ENCODE measurements at regions not wholly inside any gene's neighbourhood (a gene's known extent, or its start where the extent isn't known, plus 50 kb on each side); places are given as distances from the start of the nearest gene placed in this dataset.

DNA sequence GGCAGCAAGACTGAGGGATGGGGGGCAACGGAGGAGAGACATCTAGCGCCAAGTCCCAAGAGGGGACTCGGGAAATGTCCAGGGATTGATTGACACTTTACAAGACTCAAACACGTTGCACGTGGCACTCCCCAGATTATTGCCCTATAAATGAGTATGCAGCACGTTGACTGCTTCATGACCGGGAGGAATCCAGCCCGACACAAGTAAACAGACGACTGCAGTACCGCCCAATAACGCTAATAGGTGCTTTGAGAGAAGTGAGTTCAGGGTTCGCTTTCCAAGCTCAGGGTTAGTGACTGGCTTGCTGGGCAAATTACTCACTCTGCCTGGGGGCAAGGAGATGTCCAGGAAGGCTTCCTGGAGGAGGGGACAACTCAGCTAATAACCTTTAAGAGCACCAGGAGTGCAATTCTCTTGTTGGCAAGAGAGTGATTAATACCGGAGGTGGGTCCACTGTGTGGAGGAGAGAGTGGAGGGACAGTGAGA, 73.3 kb upstream of the MYL10 start:
- H3K36me3 ChIP-seq = no peaks in the 10 kb centered on the region
- DNase-seq (ENCODE audit: low spot score) = no peak
- H3K9me3 ChIP-seq = no peaks in the 10 kb centered on the region
- H3K4me1 ChIP-seq = no peaks in the 10 kb centered on the region
- H3K4me3 ChIP-seq = no peak overlapping the region
- no peak overlapping the region for H3K27ac ChIP-seq
- no peaks in the 10 kb centered on the region for H3K27me3 ChIP-seq
- TF ChIP-seq, protein P1, sequence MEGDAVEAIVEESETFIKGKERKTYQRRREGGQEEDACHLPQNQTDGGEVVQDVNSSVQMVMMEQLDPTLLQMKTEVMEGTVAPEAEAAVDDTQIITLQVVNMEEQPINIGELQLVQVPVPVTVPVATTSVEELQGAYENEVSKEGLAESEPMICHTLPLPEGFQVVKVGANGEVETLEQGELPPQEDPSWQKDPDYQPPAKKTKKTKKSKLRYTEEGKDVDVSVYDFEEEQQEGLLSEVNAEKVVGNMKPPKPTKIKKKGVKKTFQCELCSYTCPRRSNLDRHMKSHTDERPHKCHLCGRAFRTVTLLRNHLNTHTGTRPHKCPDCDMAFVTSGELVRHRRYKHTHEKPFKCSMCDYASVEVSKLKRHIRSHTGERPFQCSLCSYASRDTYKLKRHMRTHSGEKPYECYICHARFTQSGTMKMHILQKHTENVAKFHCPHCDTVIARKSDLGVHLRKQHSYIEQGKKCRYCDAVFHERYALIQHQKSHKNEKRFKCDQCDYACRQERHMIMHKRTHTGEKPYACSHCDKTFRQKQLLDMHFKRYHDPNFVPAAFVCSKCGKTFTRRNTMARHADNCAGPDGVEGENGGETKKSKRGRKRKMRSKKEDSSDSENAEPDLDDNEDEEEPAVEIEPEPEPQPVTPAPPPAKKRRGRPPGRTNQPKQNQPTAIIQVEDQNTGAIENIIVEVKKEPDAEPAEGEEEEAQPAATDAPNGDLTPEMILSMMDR (IDR thresholded peaks at IDR 0.05) = no peak

DNA sequence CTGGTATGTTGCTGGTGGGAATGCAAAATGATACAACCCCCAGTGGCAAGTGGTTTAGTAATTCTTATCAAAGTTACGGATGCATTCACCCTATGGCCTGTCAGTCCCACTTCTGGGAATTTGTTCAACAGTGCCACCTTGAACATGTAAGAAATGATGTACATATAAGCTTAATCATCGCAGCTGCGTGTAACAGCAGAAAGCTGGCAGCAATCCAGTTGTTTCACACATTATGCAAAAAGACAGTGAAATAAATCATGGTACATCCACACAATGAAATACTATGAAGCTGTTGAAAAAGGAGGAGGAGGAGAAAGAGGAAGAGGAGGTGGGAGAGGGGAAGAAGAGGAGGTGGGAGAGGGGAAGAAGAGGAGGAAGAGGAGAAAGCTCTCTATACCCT, 76.2 kb upstream of the MYL10 start:
- no peak overlapping the region for H3K27ac ChIP-seq
- H3K4me3 ChIP-seq = no peak overlapping the region
- H3K9me3 ChIP-seq = no peaks in the 10 kb centered on the region
- TF ChIP-seq, protein P1 (IDR thresholded peaks at IDR 0.05) = no peak
- no peak for DNase-seq (ENCODE audit: low spot score)
- H3K4me1 ChIP-seq = no peaks in the 10 kb centered on the region
- H3K36me3 ChIP-seq = no peaks in the 10 kb centered on the region
- no peaks in the 10 kb centered on the region for H3K27me3 ChIP-seq

DNA sequence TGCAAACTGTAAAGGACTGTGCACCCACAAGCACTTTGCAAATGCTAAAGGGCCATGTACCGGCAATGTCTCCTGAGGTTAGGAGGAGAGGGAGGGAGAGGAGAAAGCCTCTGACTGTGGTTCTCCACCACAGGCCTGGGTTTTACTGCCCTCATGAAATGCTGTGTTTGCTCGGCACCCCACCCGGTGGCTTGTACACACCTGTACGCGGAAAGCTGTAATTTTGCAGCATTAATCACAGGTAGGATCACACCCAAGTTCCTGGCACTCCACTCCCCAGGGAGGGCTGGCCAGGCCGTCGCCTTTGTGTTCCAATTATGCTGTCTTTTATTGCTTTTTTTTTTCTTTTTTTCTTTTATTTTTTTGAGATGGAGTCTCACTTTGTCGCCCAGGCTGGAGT, 78.5 kb upstream of the MYL10 start:
- TF ChIP-seq, protein P1 (IDR thresholded peaks at IDR 0.05) = no peak
- H3K4me3 ChIP-seq = no peak overlapping the region
- no peaks in the 10 kb centered on the region for H3K36me3 ChIP-seq
- DNase-seq (ENCODE audit: low spot score) = no peak
- H3K9me3 ChIP-seq = no peaks in the 10 kb centered on the region
- H3K4me1 ChIP-seq = no peaks in the 10 kb centered on the region
- H3K27ac ChIP-seq = no peak overlapping the region
- H3K27me3 ChIP-seq = no peaks in the 10 kb centered on the region

DNA sequence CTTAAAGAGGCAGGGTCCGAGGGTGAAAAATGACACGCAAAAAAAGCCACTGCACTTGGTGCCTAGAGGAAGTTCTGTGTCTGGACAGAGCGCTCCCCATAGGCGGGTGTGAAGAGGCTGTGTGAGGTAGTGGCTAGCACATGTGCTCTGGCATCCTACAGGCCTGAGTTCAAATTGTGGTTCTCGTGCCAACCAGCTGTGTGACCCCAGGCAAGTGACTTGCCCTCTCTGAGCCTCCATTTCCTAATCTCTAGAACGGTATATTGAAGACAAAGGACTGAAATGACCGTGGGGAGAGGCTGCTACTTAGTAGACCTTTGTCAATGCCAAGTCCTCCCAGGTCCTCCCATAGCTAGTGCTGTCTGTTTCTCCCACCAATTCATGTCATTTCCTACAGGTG, 79.1 kb upstream of the MYL10 start:
- Histone ChIP-seq H3K4me1 (no peaks in the 10 kb centered on the region), H3K27me3 (no peaks in the 10 kb centered on the region), H3K4me3 (no peak overlapping the region), H3K27ac (no peak overlapping the region), H3K9me3 (no peaks in the 10 kb centered on the region), H3K36me3 (no peaks in the 10 kb centered on the region)
- DNase-seq (ENCODE audit: low spot score) = no peak
- TF ChIP-seq, protein P1 (IDR thresholded peaks at IDR 0.05) = no peak

DNA sequence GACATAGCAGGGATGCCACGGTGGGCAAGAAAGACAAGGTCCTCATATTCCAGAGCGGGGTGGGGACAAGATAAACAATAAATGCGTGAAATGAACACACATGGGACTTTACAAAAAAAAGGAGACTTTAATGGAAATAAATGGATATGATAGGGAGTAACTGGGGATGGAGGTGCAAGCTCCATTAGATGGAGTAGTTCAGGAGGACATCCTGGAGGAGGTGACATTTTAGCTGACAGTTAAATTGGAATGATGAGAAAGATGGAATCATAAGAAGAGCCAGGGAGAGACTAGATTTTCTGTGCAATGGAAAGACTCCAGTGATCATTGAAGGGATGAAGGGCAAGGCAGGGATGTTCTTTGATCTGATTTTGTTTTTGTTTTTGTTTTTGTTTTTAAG, 83.6 kb upstream of the MYL10 start:
- DNase-seq (ENCODE audit: low spot score) = no peak
- Histone ChIP-seq H3K27ac (no peak overlapping the region), H3K9me3 (no peaks in the 10 kb centered on the region), H3K4me3 (no peak overlapping the region), H3K27me3 (no peaks in the 10 kb centered on the region), H3K36me3 (no peaks in the 10 kb centered on the region), H3K4me1 (no peaks in the 10 kb centered on the region)
- TF ChIP-seq, protein P1 (IDR thresholded peaks at IDR 0.05) = no peak

DNA sequence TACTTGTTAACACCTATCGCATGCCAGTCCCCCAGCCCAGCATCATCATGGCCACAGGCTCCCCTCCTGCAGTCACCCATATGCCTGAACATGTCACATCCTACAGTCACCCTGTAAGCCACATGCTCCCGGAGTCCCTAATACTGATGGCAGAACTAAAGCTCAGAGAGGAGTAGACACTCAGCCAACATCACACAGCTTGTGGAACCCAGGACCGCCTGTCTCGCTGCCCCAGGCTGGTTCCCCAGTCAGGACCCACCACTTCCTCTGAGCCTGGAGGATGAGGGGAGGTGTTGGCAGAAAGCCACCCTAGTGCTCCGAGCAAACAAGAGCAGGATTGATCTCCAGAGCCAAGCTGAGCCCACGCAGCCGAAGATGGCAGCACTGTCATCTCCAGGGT, 85.0 kb upstream of the MYL10 start:
- H3K27me3 ChIP-seq = no peaks in the 10 kb centered on the region
- no peaks in the 10 kb centered on the region for H3K9me3 ChIP-seq
- H3K27ac ChIP-seq = no peak overlapping the region
- H3K36me3 ChIP-seq = no peaks in the 10 kb centered on the region
- H3K4me1 ChIP-seq = no peaks in the 10 kb centered on the region
- TF ChIP-seq, protein P1 (IDR thresholded peaks at IDR 0.05) = no peak
- no peak overlapping the region for H3K4me3 ChIP-seq
- no peak for DNase-seq (ENCODE audit: low spot score)
